HepG2 (cell line): ENCODE measurements at regions not wholly inside any gene's neighbourhood (a gene's known extent, or its start where the extent isn't known, plus 50 kb on each side); places are given as distances from the start of the nearest gene placed in this dataset.

ENCODE experiments used
- ATAC-seq: fragments of 200-7000 bp; cut with Tn5 transposase; 3 replicates; pipeline ENCODE4 v1.9.1; 2020; ENCODE audit warnings: mild to moderate bottlenecking, moderate library complexity
- BruUV-seq: library from RNA; stranded (reverse); fragments of 400-500 nt; replicated peaks from 2 replicates; lab custom pipeline; 2021; lab: Mats Ljungman, UMichigan
- CTCF ChIA-PET: fragments of 300-600 bp; formaldehyde crosslinking; extraction: SDS; loops from one replicate; lab custom pipeline; 2021; ENCODE audit warnings: low total read pairs, inconsistent platforms, low intra/inter-chr PET ratio; lab: Yijun Ruan, JAX
- POLR2A ChIA-PET: fragments of 350-600 bp; sonication (Branson Sonifier 250); formaldehyde crosslinking; loops from one replicate; lab custom pipeline; 2020; ENCODE audit warnings: antibody characterized with exemption, inconsistent platforms; lab: Yijun Ruan, JAX
- DNase-seq: peaks from one replicate; pipeline ENCODE4 v3.0.0-alpha.2; 2015; ENCODE audit warnings: low spot score
- FAIRE-seq: peaks from 3 replicates; lab custom pipeline; 2011; peaks lifted over from hg19 to GRCh38; lab: Jason Lieb, UNC
- H2AFZ ChIP-seq: one replicate; pipeline ENCODE4 v1.6.1; 2011; ENCODE audit warnings: low read length, inconsistent platforms
- H3K27ac ChIP-seq: fragments of 300-600 bp; 3 replicates; pipeline ENCODE4 v1.8.0; 2011; ENCODE audit warnings: mixed run types, mild to moderate bottlenecking, mixed read lengths, low read length, inconsistent platforms; ENCODE audit not compliant: insufficient read depth; ENCODE audit errors: extremely low read length
- H3K27me3 ChIP-seq, 2 experiments: fragments of 200-600 bp in 1 of 2; 2 replicates in 1 of 2; 3 replicates in 1 of 2; pipeline versions ENCODE4 v1.6.0 to v1.8.0; 2011; ENCODE audit warnings: low read length in 2 of 2, mild to moderate bottlenecking in 2 of 2, moderate library complexity in 2 of 2, inconsistent platforms in 1 of 2; ENCODE audit not compliant: insufficient read depth in 2 of 2, control insufficient read depth in 1 of 2
- H3K36me3 ChIP-seq, 2 experiments: fragments of 200-600 bp in 1 of 2; replicated peaks in 1 of 2; 2 replicates in 1 of 2; 3 replicates in 1 of 2; pipeline versions ENCODE4 v1.5.1 to v1.8.0; 2011; ENCODE audit warnings: low read length in 2 of 2, inconsistent platforms in 1 of 2; ENCODE audit not compliant: insufficient read depth in 2 of 2, control insufficient read depth in 1 of 2
- H3K4me1 ChIP-seq: 2 replicates; pipeline ENCODE4 v1.5.1; 2012; ENCODE audit warnings: low read length, inconsistent platforms; ENCODE audit not compliant: insufficient read depth
- H3K4me2 ChIP-seq: 2 replicates; pipeline ENCODE4 v1.6.0; 2011; ENCODE audit warnings: low read depth, low read length, inconsistent platforms
- H3K4me3 ChIP-seq, 3 experiments: fragments of 200-600 bp in 1 of 3; sonication (generic), shearing (Covaris generic) in 1 of 3; replicated peaks in 1 of 3; 2 replicates each; pipeline ENCODE4 v1.5.1; 2011 to 2016; ENCODE audit warnings: low read length in 3 of 3, inconsistent platforms in 2 of 3, low read depth in 2 of 3, mild to moderate bottlenecking in 2 of 3, control low read depth in 1 of 3, mixed read lengths in 1 of 3; ENCODE audit not compliant: insufficient read depth in 1 of 3
- H3K79me2 ChIP-seq: one replicate; pipeline ENCODE4 v1.6.1; 2011; ENCODE audit warnings: low read length, inconsistent platforms; ENCODE audit not compliant: insufficient read depth
- H3K9ac ChIP-seq: 2 replicates; pipeline ENCODE4 v1.6.0; 2011; ENCODE audit warnings: mild to moderate bottlenecking, low read depth, low read length, inconsistent platforms; ENCODE audit not compliant: insufficient read depth
- H3K9me3 ChIP-seq: 2 replicates; pipeline ENCODE4 v1.5.1; 2012; ENCODE audit warnings: mild to moderate bottlenecking, low read length
- H4K20me1 ChIP-seq: 2 replicates; pipeline ENCODE4 v1.6.0; 2011; ENCODE audit warnings: inconsistent platforms, mild to moderate bottlenecking, low read length, moderate library complexity; ENCODE audit not compliant: insufficient read depth
- HDAC6 ChIP-seq: fragments of 200-600 bp; sonication (generic); IDR thresholded peaks from 2 replicates; pipeline ENCODE4 v1.7.0; 2017; ENCODE audit warnings: mild to moderate bottlenecking, antibody characterized with exemption, low read length, low read depth
- HNF4A ChIP-seq: sonication (generic); formaldehyde crosslinking; IDR thresholded peaks from 2 replicates; pipeline ENCODE4 v1.4.0; 2020; ENCODE audit warnings: missing genetic modification reagents
- NR2F1 ChIP-seq, 2 experiments: fragments of 450-650 bp in 1 of 2; formaldehyde crosslinking in 1 of 2; IDR thresholded peaks; 2 replicates each; pipeline versions ENCODE4 v1.5.0 to v1.6.1; 2016 to 2020; ENCODE audit warnings: mild to moderate bottlenecking in 1 of 2, missing compliant biosample characterization in 1 of 2, missing genetic modification reagents in 1 of 2, moderate library complexity in 1 of 2
- PAXIP1 ChIP-seq: sonication (generic); formaldehyde crosslinking; conservative IDR thresholded peaks from 2 replicates; pipeline ENCODE4 v1.4.0; 2020; ENCODE audit warnings: mild to moderate bottlenecking, missing genetic modification reagents, moderate library complexity
- ZNF609 ChIP-seq: sonication (generic); formaldehyde crosslinking; IDR thresholded peaks from 2 replicates; pipeline ENCODE4 v1.4.0; 2020; ENCODE audit warnings: mild to moderate bottlenecking, missing genetic modification reagents, borderline replicate concordance
- ZNF839 ChIP-seq: sonication (generic); formaldehyde crosslinking; IDR thresholded peaks from 2 replicates; pipeline ENCODE4 v1.4.0; 2020; ENCODE audit warnings: missing genetic modification reagents, mild to moderate bottlenecking, borderline replicate concordance
- WGBS: methylation state at CpG from one replicate; pipeline ENCODE4 v1.1.6; 2017; ENCODE audit warnings: low lambda C conversion rate; 5-methylcytosine and 5-hydroxymethylcytosine counted together
- in situ Hi-C: cut with HindIII; loops from 2 replicates; pipeline ENCODE4 v1.10.0; 2017; ENCODE audit warnings: low pct_unique_long_range_greater_than_20kb; ENCODE audit not compliant: extremely low pct_ligation_motif_present
- intact Hi-C: fragments of 100-400 bp; cut with micrococcal nuclease; formaldehyde crosslinking; loops from one replicate; pipeline ENCODE4 v1.10.0; 2022; ENCODE audit not compliant: unreplicated experiment

- H3K9me3 ChIP-seq, result peaks cover 10% of the 10 kb centered on the region
- H2AFZ ChIP-seq, result no peak overlapping the region
- no peaks in the 10 kb centered on the region for H4K20me1 ChIP-seq
- peaks cover 8% of the 10 kb centered on the region for H3K4me1 ChIP-seq
- no peaks in the 10 kb centered on the region for H3K27me3 ChIP-seq
- ATAC-seq (no peak), FAIRE-seq (no peak), DNase-seq (no peak)
- CTCF ChIA-PET, result no interaction called here
- BruUV-seq, result no TSS peak
- TF ChIP-seq ZNF609 (no peak), ZNF839 (no peak), NR2F1 (CRISPR knock-in tag; IDR thresholded peaks at IDR 0.05) (no peak), HNF4A (no peak), HDAC6 (no peak), PAXIP1 (CRISPR knock-in tag) (no peak)
- TF ChIP-seq, all 625 proteins: peak for 0
- WGBS, result 80% methylated on average over 5 of the region's 5 CpGs
- Histone ChIP-seq H3K4me2 (no peak overlapping the region), H3K36me3 (no peaks in the 10 kb centered on the region), H3K27ac (no peak overlapping the region), H3K9ac (no peak overlapping the region), H3K79me2 (no peaks in the 10 kb centered on the region), H3K4me3 (no peak overlapping the region)
- in situ Hi-C loops (no loop called here), intact Hi-C loops (no loop called here)
- POLR2A ChIA-PET, result no interaction called here
These were observed 91.4 kb downstream of the B3GNT2 start for GRCh38 chr2:62287282-62287681.
